ENCODE measurements at regions not wholly inside any gene's neighbourhood (a gene's known extent, or its start where the extent isn't known, plus 50 kb on each side); places are given as distances from the start of the nearest gene placed in this dataset.
"Not testable (repeated sequence)": the region's sequence is repeated elsewhere in the genome, so short reads cannot be mapped to it uniquely, and the experiment has no call there.

- DNase-seq (ENCODE audit: insufficient read length) (no peak), FAIRE-seq (no peak)
- TF ChIP-seq POLR2A (IDR thresholded peaks at IDR 0.05; ENCODE audit: low read depth, low read length) (no peak), TAF1 (IDR thresholded peaks at IDR 0.05; ENCODE audit: borderline replicate concordance, low read depth, low read length) (no peak), POLR2AphosphoS5 (IDR thresholded peaks at IDR 0.05; ENCODE audit: low read depth, low read length) (no peak)
Measured at GRCh38 chr1:56250809-56251208, 328.6 kb downstream of the PLPP3 start.

GRCh38 chr1:56249234-56249633 lies 330.1 kb downstream of the PLPP3 start:
- FAIRE-seq (no peak), DNase-seq (ENCODE audit: insufficient read length) (no peak)
- TF ChIP-seq POLR2AphosphoS5 (IDR thresholded peaks at IDR 0.05; ENCODE audit: low read depth, low read length) (no peak), POLR2A (IDR thresholded peaks at IDR 0.05; ENCODE audit: low read depth, low read length) (no peak), TAF1 (IDR thresholded peaks at IDR 0.05; ENCODE audit: borderline replicate concordance, low read depth, low read length) (no peak)

GRCh38 chr1:56248138-56248537 lies 331.2 kb downstream of the PLPP3 start:
- no peak for DNase-seq (ENCODE audit: insufficient read length)
- TF ChIP-seq TAF1 (IDR thresholded peaks at IDR 0.05; ENCODE audit: borderline replicate concordance, low read depth, low read length) (no peak), POLR2A (IDR thresholded peaks at IDR 0.05; ENCODE audit: low read depth, low read length) (no peak), POLR2AphosphoS5 (IDR thresholded peaks at IDR 0.05; ENCODE audit: low read depth, low read length) (no peak)
- no peak for FAIRE-seq

GRCh38 chr1:56246726-56247125 lies 332.6 kb downstream of the PLPP3 start:
- not testable (repeated sequence) for FAIRE-seq

GRCh38 chr1:56240400-56240799 lies 339.0 kb downstream of the PLPP3 start:
- TF ChIP-seq POLR2AphosphoS5 (IDR thresholded peaks at IDR 0.05; ENCODE audit: low read depth, low read length) (no peak), POLR2A (IDR thresholded peaks at IDR 0.05; ENCODE audit: low read depth, low read length) (no peak), TAF1 (IDR thresholded peaks at IDR 0.05; ENCODE audit: borderline replicate concordance, low read depth, low read length) (no peak)
- DNase-seq (ENCODE audit: insufficient read length): no peak
- FAIRE-seq: no peak

More at GRCh38 chr1:56246726-56247125, 332.6 kb downstream of the PLPP3 start:
- DNase-seq (ENCODE audit: insufficient read length): not testable (repeated sequence)

- FAIRE-seq (no peak), DNase-seq (ENCODE audit: insufficient read length) (no peak)
- TF ChIP-seq POLR2AphosphoS5 (IDR thresholded peaks at IDR 0.05; ENCODE audit: low read depth, low read length): no peak
- no peak for TF ChIP-seq POLR2A (IDR thresholded peaks at IDR 0.05; ENCODE audit: low read depth, low read length)
- no peak for TF ChIP-seq TAF1 (IDR thresholded peaks at IDR 0.05; ENCODE audit: borderline replicate concordance, low read depth, low read length)
Measured at GRCh38 chr1:56237491-56238064, 341.8 kb downstream of the PLPP3 start.

- FAIRE-seq (no peak), DNase-seq (ENCODE audit: insufficient read length) (no peak)
- TF ChIP-seq TAF1 (IDR thresholded peaks at IDR 0.05; ENCODE audit: borderline replicate concordance, low read depth, low read length) (no peak), POLR2AphosphoS5 (IDR thresholded peaks at IDR 0.05; ENCODE audit: low read depth, low read length) (no peak), POLR2A (IDR thresholded peaks at IDR 0.05; ENCODE audit: low read depth, low read length) (no peak)
Measured at GRCh38 chr1:56236688-56237087, 342.7 kb downstream of the PLPP3 start.

- TF ChIP-seq TAF1 (IDR thresholded peaks at IDR 0.05; ENCODE audit: borderline replicate concordance, low read depth, low read length) (no peak), POLR2AphosphoS5 (IDR thresholded peaks at IDR 0.05; ENCODE audit: low read depth, low read length) (no peak)
- FAIRE-seq: no peak
Measured at GRCh38 chr1:56235909-56236510, 343.4 kb downstream of the PLPP3 start.

GRCh38 chr1:56229186-56229585 lies 350.2 kb downstream of the PLPP3 start:
- no peak for DNase-seq (ENCODE audit: insufficient read length)
- TF ChIP-seq POLR2A (IDR thresholded peaks at IDR 0.05; ENCODE audit: low read depth, low read length): no peak
- no peak for TF ChIP-seq TAF1 (IDR thresholded peaks at IDR 0.05; ENCODE audit: borderline replicate concordance, low read depth, low read length)
- TF ChIP-seq POLR2AphosphoS5 (IDR thresholded peaks at IDR 0.05; ENCODE audit: low read depth, low read length): no peak
- FAIRE-seq: no peak

More at GRCh38 chr1:56235909-56236510, 343.4 kb downstream of the PLPP3 start:
- DNase-seq (ENCODE audit: insufficient read length): no peak

- FAIRE-seq (no peak), DNase-seq (ENCODE audit: insufficient read length) (no peak)
- TF ChIP-seq POLR2AphosphoS5 (IDR thresholded peaks at IDR 0.05; ENCODE audit: low read depth, low read length) (no peak), TAF1 (IDR thresholded peaks at IDR 0.05; ENCODE audit: borderline replicate concordance, low read depth, low read length) (no peak), POLR2A (IDR thresholded peaks at IDR 0.05; ENCODE audit: low read depth, low read length) (no peak)
Measured at GRCh38 chr1:56227886-56228285, 351.5 kb downstream of the PLPP3 start.

GRCh38 chr1:56227401-56227800 lies 352.0 kb downstream of the PLPP3 start:
- TF ChIP-seq POLR2A (IDR thresholded peaks at IDR 0.05; ENCODE audit: low read depth, low read length) (no peak), POLR2AphosphoS5 (IDR thresholded peaks at IDR 0.05; ENCODE audit: low read depth, low read length) (no peak), TAF1 (IDR thresholded peaks at IDR 0.05; ENCODE audit: borderline replicate concordance, low read depth, low read length) (no peak)
- DNase-seq (ENCODE audit: insufficient read length): no peak
- no peak for FAIRE-seq

GRCh38 chr1:56225964-56226815 lies 353.2 kb downstream of the PLPP3 start:
- no peak for TF ChIP-seq POLR2AphosphoS5 (IDR thresholded peaks at IDR 0.05; ENCODE audit: low read depth, low read length)
- TF ChIP-seq TAF1 (IDR thresholded peaks at IDR 0.05; ENCODE audit: borderline replicate concordance, low read depth, low read length): no peak
- no peak for TF ChIP-seq POLR2A (IDR thresholded peaks at IDR 0.05; ENCODE audit: low read depth, low read length)
- DNase-seq (ENCODE audit: insufficient read length) (no peak), FAIRE-seq (no peak)
